C4-2B (cell line): ENCODE measurements at regions not wholly inside any gene's neighbourhood (a gene's known extent, or its start where the extent isn't known, plus 50 kb on each side); places are given as distances from the start of the nearest gene placed in this dataset.

Experiments
- CTCF ChIP-seq: fragments of 450-650 bp; conservative IDR thresholded peaks from 2 replicates; pipeline ENCODE4 v1.5.1; 2017; ENCODE audit warnings: mild to moderate bottlenecking
- ZFX ChIP-seq: fragments of 450-650 bp; IDR thresholded peaks from 2 replicates; pipeline ENCODE4 v1.6.1; 2017

- no peak for TF ChIP-seq CTCF
- TF ChIP-seq ZFX, result no peak
Measured at GRCh38 chr2:46813680-46814079, 101.9 kb downstream of the MCFD2 start.
